ENCODE measurements at regions not wholly inside any gene's neighbourhood (a gene's known extent, or its start where the extent isn't known, plus 50 kb on each side); places are given as distances from the start of the nearest gene placed in this dataset.
"Not testable (repeated sequence)": the region's sequence is repeated elsewhere in the genome, so short reads cannot be mapped to it uniquely, and the experiment has no call there.

GRCh38 chr6:121717686-121718085, 282.2 kb downstream of the GJA1 start:
- H3K27ac ChIP-seq = no peak overlapping the region
- H3K9me3 ChIP-seq (ENCODE audit: control insufficient read depth, low read length) = no peaks in the 10 kb centered on the region
- no peaks in the 10 kb centered on the region for H3K27me3 ChIP-seq (ENCODE audit: control insufficient read depth, insufficient read depth, low read length)
- no peak for TF ChIP-seq CTCF (IDR thresholded peaks at IDR 0.05)
- no peak overlapping the region for H2AFZ ChIP-seq
- H3K4me1 ChIP-seq = no peaks in the 10 kb centered on the region
- H3K4me3 ChIP-seq (ENCODE audit: low read depth, low read length) = no peak overlapping the region
- H3K4me2 ChIP-seq (ENCODE audit: low read length) = no peak overlapping the region
- H3K9ac ChIP-seq = no peak overlapping the region
- H3K36me3 ChIP-seq (ENCODE audit: control insufficient read depth, insufficient read depth, low read length) = no peaks in the 10 kb centered on the region
- no peaks in the 10 kb centered on the region for H3K79me2 ChIP-seq

GRCh38 chr6:121720867-121721266, 285.4 kb downstream of the GJA1 start:
- H3K9me3 ChIP-seq (ENCODE audit: control insufficient read depth, low read length); H3K9ac ChIP-seq; H3K79me2 ChIP-seq; H2AFZ ChIP-seq; H3K36me3 ChIP-seq (ENCODE audit: control insufficient read depth, insufficient read depth, low read length); H3K4me1 ChIP-seq; H3K4me2 ChIP-seq (ENCODE audit: low read length); H3K27ac ChIP-seq; H3K4me3 ChIP-seq (ENCODE audit: low read depth, low read length); H3K27me3 ChIP-seq (ENCODE audit: control insufficient read depth, insufficient read depth, low read length): not testable (repeated sequence)

- H3K4me3 ChIP-seq (ENCODE audit: low read depth, low read length) = no peak overlapping the region
- TF ChIP-seq CTCF (IDR thresholded peaks at IDR 0.05) = no peak
- H2AFZ ChIP-seq = no peak overlapping the region
- no peaks in the 10 kb centered on the region for H3K79me2 ChIP-seq
- no peak overlapping the region for H3K4me2 ChIP-seq (ENCODE audit: low read length)
- no peak overlapping the region for H3K27ac ChIP-seq
- no peaks in the 10 kb centered on the region for H3K27me3 ChIP-seq (ENCODE audit: control insufficient read depth, insufficient read depth, low read length)
- no peaks in the 10 kb centered on the region for H3K4me1 ChIP-seq
- H3K9ac ChIP-seq = no peak overlapping the region
- no peaks in the 10 kb centered on the region for H3K9me3 ChIP-seq (ENCODE audit: control insufficient read depth, low read length)
- no peaks in the 10 kb centered on the region for H3K36me3 ChIP-seq (ENCODE audit: control insufficient read depth, insufficient read depth, low read length)
Measured at GRCh38 chr6:121723623-121724022, 288.2 kb downstream of the GJA1 start.

- no peak overlapping the region for H3K4me2 ChIP-seq (ENCODE audit: low read length)
- H3K4me3 ChIP-seq (ENCODE audit: low read depth, low read length) = no peak overlapping the region
- no peaks in the 10 kb centered on the region for H3K9me3 ChIP-seq (ENCODE audit: control insufficient read depth, low read length)
- H3K79me2 ChIP-seq = no peaks in the 10 kb centered on the region
- H2AFZ ChIP-seq = no peak overlapping the region
- H3K27ac ChIP-seq = no peak overlapping the region
- H3K27me3 ChIP-seq (ENCODE audit: control insufficient read depth, insufficient read depth, low read length) = no peaks in the 10 kb centered on the region
- no peak for TF ChIP-seq CTCF (IDR thresholded peaks at IDR 0.05)
- H3K36me3 ChIP-seq (ENCODE audit: control insufficient read depth, insufficient read depth, low read length) = no peaks in the 10 kb centered on the region
- no peaks in the 10 kb centered on the region for H3K4me1 ChIP-seq
- no peak overlapping the region for H3K9ac ChIP-seq
Measured at GRCh38 chr6:121724576-121724975, 289.1 kb downstream of the GJA1 start.

GRCh38 chr6:121726596-121726995, 291.1 kb downstream of the GJA1 start:
- Histone ChIP-seq H3K79me2 (no peaks in the 10 kb centered on the region), H3K9me3 (ENCODE audit: control insufficient read depth, low read length) (no peaks in the 10 kb centered on the region), H3K27me3 (ENCODE audit: control insufficient read depth, insufficient read depth, low read length) (no peaks in the 10 kb centered on the region), H3K4me3 (ENCODE audit: low read depth, low read length) (no peak overlapping the region), H3K36me3 (ENCODE audit: control insufficient read depth, insufficient read depth, low read length) (no peaks in the 10 kb centered on the region), H3K4me2 (ENCODE audit: low read length) (no peak overlapping the region), H3K27ac (no peak overlapping the region), H3K4me1 (no peaks in the 10 kb centered on the region), H2AFZ (no peak overlapping the region), H3K9ac (no peak overlapping the region)
- TF ChIP-seq CTCF (IDR thresholded peaks at IDR 0.05) = no peak

Measured in parathyroid adenoma (tissue), 2 donors.